ENCODE measurements at regions not wholly inside any gene's neighbourhood (a gene's known extent, or its start where the extent isn't known, plus 50 kb on each side); places are given as distances from the start of the nearest gene placed in this dataset.
"Not testable (repeated sequence)": the region's sequence is repeated elsewhere in the genome, so short reads cannot be mapped to it uniquely, and the experiment has no call there.

DNA sequence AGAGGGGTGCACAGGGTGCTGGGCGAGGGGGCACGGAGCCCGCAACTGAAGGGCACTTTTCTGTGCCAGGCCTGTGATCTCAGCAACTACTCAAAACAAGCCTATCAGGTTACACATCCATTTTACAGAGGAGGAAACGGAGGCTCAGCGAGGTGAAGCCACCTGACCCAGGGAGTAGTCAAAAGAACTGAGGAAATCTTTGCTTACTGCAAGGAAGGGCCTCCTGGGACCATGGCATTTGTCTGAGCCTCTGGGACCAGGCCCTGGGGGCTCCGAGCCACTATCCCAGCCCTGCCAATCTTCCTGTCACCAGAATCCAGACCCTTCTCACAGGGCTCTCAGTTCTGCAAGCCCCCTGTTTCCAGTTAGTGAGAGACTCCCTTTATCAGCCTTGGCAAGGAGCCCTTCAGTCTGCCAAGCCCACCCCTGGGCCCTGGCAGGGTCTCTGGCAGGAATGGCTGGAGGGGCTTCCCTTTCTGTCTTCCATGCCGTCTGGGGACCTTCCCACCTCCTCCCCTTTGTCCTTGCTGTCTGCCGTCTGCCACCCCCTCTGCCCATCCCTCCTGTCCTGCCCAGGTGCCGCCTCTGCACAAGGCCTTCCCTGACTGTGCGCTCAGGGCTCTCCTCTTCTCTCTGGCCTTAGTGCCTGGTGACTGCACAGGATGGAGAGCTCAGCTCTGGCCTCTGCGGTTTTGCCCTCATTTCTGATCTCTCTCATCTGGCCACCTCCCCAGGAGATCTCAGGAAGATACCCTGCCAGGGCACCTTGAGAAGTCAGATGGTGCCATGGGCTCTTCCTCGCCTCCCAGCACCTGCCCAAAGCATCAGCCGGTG is 194.7 kb upstream of the GLI2 start:
- DNase-seq: no peak

DNA sequence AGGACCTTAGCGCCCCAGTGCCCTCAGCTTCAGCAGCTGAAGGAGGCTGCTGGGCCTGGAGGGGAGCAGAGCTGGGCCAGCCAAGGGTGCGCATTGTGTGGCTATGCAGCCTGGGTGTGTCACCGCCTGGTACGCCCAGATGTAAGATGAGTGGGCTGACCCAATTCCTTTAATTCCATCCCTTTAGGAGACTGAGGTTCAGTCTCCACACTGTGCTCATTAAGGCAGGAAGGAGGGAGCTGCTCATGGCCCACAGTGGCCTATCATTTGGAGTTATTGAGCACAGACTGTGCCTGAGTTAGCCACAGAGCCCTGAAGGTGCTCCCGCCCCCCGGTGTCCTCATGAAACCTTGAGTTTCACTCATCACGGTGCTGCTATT is 194.1 kb upstream of the GLI2 start:
- DNase-seq: no peak

DNA sequence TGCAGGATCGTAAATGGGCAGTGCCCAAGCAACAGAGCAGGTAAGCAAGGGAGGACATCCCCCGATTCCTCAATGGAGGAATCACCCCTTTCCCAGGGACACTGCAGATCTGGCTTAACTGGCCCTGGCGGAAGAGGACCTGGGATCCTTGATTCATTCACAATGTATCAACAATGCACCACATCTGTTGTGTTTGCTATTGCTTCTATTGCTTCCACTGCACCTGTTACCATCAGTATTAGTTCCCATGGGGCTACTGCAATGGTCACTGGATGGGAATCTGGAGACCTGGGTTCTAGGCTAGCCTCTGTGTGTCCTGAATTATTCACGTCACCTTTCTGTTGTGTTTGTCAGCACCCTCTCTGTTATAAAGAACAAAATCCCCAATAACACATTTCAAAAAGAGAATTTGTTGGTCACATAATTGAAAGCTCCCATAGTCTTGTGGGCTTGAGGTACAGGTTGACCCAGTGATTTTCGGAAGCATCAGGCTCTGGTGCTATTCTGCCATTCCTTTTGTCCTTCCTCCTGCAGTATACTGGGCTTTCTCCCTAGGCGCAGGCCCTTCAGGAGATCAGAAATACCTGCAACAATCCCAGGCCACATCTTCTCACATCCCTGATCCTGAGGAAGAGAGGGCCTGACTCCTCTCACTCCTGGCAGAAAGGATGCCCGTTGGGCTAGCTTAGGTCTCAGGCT is 193.5 kb upstream of the GLI2 start:
- DNase-seq: no peak

DNA sequence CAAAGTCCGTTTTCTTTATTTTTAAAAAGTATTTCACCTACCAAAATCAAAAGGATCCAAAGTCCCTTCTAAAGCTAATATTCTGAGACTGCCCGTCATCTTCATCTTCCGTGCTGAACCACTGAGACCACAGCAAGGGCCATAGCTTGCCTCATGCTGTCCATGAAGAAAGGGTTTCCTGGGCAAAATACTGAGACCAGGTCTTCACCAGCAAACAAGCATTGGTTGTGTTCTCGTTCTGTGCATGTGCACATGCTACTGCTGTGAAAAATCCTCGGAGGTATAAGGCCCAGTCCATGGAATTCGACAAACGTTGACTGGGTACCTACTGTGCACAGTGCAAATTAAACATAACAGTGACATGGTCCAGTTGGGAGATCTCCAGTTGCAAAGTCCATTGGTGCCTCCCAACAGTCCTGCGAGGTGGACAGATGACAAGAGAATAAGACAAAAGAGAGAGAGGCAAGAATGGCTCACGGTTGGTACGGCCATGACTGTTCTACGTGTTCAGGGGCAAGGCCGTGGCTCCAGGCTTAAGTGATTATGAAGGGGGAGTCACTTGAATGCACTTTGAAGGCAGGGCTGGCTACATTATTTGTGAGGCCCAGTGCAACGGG is 192.6 kb upstream of the GLI2 start:
- no peak for DNase-seq

DNA sequence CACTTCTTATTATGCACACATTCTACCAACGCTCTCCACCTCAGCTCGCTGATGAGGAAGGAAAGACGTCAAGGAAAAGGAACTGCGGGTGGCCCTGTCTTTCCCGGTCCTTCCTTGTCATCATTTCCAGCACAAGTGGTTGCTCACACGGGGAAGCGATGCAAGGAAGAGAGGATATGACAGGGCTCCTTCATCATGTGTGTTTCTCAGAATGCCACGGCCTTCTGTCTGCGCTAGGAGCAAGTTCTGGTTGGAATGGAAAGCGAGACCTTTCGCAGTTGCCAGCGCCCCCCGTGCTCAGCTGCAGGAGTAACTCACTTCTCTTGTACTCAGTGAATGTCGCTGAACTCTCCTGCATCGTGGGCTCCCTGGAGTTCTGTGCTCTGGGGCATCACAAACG is 191.8 kb upstream of the GLI2 start:
- DNase-seq: no peak

DNA sequence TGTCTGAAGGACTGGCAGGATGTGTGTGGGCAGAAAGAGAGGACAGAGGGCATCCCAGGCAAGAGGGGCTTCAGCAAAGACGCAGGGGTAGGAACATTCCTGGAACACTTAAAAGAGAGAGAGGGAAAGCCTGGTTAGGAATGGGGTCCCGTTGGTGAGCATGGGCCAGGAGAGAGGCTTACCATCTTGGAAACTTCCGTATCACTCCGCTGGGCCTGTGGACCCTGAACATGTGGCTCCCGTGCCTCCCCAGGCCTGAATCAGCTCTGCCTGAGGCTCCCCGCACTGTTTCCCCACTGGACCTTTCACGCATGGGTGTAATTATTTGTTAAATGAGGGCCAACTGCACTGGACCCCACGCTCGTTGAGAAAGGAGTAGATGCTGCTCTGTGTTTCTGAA is 191.1 kb upstream of the GLI2 start:
- no peak for DNase-seq

DNA sequence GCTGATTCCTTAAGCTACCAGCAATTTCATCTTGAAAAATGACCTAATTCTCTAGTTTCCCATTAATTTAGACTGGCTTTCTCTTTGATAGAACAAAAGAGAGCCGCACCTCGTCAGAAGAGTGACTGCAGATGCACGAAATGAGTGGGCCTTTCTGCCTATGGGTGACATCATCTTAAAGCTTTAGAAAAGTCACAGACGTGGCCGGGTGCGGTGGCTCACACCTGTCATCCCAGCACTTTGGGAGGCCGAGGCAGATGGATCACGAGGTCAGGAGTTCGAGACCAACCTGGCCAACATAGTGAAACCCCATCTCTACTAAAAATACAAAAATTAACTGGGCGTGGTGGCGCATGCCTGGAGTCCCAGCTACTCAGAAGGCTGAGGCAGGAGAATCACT is 190.7 kb upstream of the GLI2 start:
- DNase-seq: not testable (repeated sequence)

DNA sequence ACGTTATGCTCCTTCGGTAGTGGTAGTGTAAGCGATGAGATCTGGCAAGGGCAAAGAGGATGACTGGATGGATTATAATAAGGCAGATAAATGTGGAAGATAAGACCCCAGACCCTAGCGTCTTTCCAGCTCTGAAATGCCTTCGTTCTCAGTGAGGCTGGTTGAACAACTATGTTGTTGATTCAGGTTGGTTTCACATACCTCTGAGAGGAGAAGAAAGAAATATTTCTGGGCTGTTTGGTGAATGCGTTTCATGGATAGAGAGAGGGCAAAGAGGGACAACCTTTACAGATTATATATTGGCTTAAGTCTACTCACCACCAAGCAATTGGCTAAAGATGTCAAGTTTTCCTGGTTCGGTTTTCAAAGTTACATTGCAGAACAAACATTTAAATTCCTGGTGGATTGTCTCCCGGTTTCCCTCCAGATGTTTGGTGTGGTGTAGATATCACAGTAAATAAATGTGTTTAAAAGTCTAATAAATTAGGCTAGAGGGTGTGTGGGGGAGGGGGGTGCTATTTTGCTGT is 190.1 kb upstream of the GLI2 start:
- no peak for DNase-seq

DNA sequence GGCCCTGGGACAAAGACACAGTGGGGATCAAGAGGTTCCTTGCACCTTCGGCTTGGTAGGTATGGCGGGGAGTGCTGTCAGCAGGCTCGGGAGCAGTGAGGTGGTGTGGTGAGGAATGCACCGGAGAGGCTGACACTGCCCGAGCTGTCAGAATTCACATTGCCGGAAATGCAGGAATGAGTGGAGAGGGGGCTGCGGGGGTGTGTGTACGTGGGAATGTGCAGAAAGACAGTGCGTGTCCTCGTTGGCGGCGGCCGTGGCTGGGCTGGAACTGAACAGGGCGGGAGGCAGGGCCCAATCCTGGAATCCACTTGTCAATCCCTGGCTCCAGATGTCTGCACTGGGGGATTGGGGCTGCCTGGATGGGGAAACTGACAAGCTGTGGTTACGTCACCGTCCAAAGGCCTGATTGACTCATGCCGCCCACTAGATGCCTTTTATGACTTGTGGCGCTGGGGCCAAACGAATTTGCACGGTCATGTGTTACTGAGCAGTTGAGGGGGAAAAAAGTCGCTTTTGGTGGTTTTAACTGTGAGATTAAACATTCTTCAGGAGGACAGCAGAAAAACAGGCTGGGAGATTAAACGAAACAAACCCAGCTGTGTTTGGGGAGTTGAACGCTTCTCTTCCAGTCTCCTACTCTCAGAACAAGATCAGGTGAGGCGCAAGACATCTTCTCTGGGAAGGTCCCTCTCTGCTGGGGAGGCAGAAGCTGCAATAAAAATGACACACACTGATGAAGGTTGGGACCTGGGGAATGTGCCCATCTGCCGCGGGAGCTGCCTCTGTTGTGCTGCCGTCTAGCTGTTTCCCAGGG is 189.4 kb upstream of the GLI2 start:
- peak; percentile 44 for DNase-seq

DNA sequence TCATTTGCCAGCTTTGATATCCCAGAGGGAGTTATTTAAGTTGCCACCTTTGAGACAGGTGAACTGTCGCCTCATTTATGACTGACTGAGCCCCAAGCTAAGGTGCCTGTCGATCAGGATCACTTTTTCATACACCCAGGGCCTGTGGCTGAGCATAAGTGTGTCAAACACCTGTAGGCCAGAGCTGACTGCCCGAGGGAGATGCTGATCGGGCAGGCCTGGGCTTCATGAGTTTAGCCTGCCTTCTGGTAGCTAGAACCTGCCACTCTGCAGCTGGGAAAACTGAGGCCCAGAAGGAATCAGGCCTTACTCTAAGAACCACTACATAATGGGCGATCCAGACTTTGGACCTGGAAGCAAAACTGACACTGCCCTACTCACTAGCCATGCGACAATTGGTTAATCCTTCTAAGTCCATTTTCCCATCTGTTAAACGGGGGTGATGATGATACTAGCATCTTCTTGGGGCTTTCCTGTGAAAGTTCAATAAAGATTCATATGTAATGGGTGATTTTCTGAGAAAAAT is 188.7 kb upstream of the GLI2 start:
- no peak for DNase-seq

DNA sequence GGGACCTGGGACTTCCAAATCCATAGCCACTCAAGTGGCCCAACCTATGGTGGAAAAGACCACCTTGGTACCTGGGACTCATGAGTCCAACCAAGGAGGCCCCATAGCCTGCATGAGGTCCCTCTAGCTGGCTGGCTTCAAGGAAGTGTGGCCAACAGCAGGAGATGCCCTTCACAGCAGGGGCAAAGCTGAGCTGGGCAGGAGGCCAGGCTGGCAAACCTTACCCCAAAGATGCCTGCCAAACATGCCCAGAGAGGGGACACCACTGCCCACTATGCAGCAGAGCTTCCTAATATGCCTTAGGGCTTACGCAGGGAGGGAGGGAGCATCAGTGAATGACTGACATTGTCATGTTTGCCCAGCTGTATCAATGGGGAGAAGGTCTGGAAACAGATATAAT is 188.0 kb upstream of the GLI2 start:
- DNase-seq: no peak

DNA sequence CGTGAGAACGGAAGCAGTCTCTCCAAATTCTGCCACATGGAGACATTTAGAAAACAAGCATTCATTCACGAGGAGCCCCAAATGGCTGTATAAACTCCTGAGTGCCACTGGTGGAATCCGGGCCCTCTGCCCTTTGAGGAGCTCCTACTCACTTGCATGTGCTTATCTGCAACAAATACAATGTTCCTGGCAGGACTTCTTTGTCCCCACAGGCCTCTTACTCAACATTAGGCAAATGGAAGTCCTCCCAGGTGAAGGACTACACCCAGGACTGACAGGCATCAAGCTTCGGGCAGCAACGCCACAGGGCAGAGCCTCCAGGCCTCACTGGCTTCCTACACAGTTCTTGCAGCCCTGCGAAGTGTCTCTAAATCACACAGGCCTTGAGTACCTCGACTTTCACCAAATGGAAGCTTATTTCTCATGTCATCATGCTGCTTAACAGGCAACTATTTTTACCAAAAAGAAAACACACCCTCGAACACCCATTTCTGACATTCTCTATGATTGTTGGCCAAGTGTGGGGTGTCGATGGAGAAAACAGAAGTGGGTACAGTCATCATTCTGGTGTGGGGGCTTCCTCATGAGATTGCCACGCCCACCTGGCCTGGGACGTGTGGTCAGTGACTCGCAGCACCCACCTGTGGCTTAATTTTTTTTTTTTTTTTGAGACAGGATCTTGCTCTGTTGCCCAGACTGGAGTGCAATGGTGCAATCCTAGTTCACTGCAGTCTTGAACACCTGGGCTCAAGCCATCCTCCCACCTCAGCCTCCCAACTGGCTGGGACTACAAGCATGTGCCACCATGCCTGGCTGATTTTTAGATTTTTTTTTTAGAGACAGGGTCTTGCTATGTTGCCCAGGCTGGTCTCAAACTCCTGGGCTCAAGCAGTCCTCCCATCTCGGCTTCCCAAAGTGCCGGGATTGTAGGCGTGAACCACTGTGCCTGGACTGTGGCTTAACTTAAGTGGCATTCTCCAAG is 186.8 kb upstream of the GLI2 start:
- DNase-seq: no peak

DNA sequence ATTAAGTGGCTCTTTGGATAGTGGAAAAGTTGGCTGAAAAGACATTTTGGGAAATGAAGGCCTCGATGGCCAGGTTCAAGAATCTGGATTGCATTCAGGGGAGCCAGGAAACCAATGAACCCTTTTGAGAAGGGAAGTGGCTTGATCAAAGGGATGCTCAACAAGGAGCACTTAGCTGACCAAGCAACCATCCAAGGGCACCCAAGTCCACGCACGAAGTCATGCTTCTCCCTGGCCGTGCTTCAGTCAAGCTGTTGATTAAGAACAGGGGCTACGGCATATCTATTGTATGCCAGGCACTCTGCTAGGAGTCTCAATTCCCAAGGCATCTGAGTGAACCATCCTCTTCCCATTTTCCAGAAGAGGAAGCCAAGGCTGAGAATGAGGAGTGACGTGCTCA is 185.8 kb upstream of the GLI2 start:
- DNase-seq: no peak

DNA sequence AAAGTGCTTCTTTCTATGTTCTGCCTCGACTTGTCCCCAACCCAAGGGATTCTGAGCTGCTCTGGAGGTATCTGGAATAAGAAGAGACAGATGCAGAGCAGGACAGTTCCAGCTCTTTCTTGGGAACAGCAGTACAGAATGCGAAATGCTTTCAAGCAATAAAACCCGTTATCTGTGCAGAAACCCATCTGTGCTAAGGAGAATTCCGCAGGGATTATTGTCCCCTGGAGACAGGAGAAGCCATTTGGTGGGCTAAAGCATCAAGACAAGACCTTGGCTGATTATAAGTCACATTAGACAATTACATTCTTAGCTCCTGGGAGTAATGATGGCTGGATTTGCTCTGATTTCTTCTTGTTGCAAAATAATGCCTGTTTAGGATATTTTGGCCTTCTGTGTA is 185.4 kb upstream of the GLI2 start:
- peak; percentile 61 for DNase-seq

DNA sequence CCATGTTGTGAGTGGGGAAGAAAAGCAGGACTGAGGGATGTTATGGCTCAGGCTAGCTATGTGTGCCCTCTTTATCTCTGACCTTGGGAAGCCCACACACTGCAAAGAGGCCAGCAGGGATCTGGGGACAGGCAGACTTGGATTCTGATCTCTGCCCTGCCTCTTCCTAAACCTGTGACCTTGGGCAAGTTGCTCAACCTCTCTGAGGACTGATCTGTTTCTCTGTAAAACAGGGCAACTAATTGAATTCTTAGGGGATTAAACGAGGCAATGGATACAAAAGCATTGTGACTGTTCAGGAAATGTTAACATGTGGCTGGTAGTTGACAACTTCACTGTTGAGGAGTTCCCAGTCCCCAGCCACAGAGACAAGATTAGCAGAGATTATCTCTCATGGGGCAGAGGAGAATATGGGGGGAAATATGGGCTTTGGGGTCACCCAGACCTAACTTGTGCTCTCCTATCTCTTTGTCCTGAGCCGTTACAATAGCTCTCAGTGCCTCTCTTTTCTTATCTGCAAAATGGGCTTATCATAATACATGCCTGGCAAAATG is 184.7 kb upstream of the GLI2 start:
- DNase-seq: no peak

DNA sequence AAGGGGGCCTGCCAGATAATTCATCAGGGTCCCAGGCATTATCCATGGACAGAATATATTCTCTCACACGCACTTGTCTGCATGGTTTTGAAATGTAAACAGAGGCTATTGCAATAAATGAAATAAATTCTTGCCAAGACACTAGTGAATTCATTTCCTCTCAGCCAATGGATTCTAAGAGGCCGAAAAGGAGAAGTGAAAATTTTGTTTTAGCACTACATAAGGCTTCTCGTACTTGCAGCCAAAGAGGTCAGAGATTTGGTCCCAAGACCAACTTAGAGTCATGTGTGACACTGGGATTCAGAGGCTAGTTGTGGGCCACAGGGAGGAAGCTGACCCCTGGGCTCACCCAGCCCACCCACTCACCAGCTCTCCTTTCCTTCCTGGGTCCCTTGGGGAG is 184.1 kb upstream of the GLI2 start:
- DNase-seq: no peak

DNA sequence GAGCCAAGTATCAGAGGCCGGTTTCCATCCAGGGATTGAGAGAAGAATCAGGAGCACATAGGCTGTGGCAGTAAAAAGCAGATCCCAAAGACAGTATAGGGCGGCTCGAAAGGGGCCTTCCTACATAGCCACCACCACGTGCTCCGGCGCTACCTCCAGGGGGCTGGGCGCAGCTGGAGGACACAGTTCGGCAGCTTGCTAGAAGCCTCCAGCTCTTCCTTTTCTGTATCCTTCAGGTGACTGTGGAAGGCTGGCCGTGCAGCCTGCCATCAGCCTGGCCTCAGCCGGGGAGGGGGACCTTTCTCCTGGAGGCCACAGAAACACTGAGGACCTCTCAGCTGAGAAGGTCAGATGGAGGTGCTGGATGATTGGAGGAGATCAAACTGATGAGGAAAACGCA is 183.6 kb upstream of the GLI2 start:
- DNase-seq: no peak

DNA sequence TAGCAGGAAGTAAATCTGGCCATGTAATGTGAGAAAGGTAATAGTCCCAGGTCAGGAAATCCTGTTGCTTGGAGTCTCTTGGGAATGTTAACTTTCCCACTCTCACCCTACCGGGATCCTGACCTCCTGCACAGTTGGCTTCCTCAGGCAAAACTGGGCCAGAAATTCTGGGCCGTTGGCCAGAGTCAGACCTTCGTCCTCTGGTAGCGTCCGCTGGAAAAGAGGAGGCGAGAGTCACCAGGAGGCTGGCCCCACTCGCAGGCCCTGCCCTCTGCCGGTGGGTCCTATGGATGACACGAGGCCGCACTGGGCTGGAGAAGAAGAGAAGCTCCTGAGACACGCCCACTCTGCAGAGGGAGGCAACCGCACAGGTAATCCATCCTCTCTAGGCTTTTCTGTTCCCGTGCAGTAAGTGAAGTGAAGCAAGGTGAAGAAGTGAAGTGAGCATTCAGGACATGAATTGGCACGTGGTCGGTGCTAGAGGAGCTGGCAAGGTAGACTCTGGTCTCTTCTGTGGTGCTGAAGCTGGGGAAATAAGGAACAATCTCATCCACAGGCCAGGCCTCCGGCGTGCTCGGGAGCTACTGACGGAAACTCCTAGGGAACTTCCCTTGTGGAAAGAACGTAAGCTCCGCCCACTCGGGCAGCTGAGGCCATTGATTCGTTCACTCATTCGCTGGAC is 182.7 kb upstream of the GLI2 start:
- DNase-seq: no peak

DNA sequence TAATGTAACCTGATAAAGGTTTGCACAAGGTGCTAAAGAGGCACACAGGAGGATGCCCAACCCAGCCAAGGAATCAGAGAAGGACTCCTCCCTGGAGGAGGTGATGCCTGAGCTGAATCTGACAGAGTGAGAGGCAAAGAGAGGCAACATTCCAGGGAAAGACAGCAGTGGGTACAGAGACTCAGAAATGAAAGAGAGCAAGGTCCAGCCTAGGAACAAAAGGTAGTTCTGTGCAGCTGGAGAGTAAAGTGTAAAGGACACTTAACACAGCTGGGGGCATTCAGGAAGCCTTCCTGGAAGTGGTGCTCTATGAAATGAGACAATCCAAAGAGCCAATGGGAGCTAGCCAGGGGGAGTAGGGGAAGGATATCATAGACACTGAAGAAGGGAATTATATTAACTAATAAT is 181.0 kb upstream of the GLI2 start:
- DNase-seq: no peak

DNA sequence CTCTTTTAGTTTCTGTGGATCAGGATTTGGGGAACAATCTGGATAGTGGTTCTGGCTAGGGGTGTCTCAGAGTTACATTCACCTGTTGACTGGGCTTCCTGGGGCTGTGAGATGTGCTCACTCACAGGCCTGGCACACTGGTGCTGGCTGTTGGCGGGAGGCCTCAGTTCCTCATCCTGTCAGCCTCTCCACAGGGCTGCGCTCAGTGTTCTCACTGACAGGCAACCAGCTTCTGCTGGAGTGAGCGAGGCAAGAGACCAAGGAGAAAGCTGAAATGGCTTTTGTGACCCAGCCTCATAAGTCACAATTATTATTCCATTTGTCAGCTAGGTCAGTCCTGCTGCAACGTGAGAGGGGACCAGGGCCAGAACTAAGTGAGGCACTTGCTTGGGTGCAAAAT is 180.6 kb upstream of the GLI2 start:
- DNase-seq: no peak

DNA sequence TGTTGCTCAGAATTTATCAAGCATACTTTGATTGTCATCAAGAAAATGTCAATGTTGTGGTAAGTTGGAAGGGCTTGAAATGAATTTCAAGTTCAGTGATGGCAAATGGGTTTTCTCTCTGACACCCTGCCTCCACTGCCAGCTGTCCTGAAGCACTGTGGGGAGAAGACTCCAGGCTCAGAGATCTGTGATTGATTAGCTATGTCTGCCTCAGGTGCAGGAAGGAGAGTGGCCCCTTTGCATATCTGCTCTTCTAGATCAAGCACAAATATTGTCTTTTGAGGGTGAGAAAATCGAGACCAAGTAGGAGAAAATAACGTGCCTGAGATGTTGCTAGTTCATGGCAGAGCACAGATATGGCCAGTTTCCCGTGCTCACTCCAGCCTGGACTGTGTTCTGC is 178.8 kb upstream of the GLI2 start:
- DNase-seq: no peak
